ENCODE measurements at regions not wholly inside any gene's neighbourhood (a gene's known extent, or its start where the extent isn't known, plus 50 kb on each side); places are given as distances from the start of the nearest gene placed in this dataset.

GRCh38 chr12:45122768-45123380, 72.0 kb upstream of the DBX2 start:
- H3K36me3 ChIP-seq (replicated peaks in 1 of 2) = no peaks in the 10 kb centered on the region
- peak in 1 of 7 donors; percentile 1 for DNase-seq
- no peaks in the 10 kb centered on the region for H3K9me3 ChIP-seq (replicated peaks in 1 of 3)
- intact Hi-C loops (cut with DNase I) = loop anchor here in 1 of 2 donors (10.0 kb wide), 1 partner anchor 388 kb away; no protein-coding TSS in a partner anchor
- H3K27me3 ChIP-seq = no peaks in the 10 kb centered on the region
- no peaks in the 10 kb centered on the region for H3K4me1 ChIP-seq (replicated peaks in 1 of 2)
- no peak overlapping the region for H3K27ac ChIP-seq
- no peak for TF ChIP-seq POLR2A (IDR thresholded peaks at IDR 0.05)
- TF ChIP-seq CTCF (IDR thresholded peaks at IDR 0.05) = peak in 1 of 6 experiments; percentile 21
- no peak overlapping the region for H3K4me3 ChIP-seq
- WGBS, 4 donors = 57 to 62% (median 61%) methylated on average over 6 of the region's 6 CpGs

GRCh38 chr12:45124485-45125155, 73.7 kb upstream of the DBX2 start:
- intact Hi-C loops (cut with DNase I) = loop anchor here in 1 of 2 donors (10.0 kb wide), 1 partner anchor 390 kb away; no protein-coding TSS in a partner anchor
- Histone ChIP-seq H3K4me1 (replicated peaks in 1 of 2) (no peaks in the 10 kb centered on the region), H3K36me3 (replicated peaks in 1 of 2) (no peaks in the 10 kb centered on the region), H3K4me3 (no peak overlapping the region), H3K27me3 (no peaks in the 10 kb centered on the region), H3K9me3 (replicated peaks in 1 of 3) (no peaks in the 10 kb centered on the region), H3K27ac (no peak overlapping the region)
- WGBS, 4 donors = 57 to 69% (median 66%) methylated on average over 3 of the region's 3 CpGs
- no peak for TF ChIP-seq POLR2A (IDR thresholded peaks at IDR 0.05)
- TF ChIP-seq CTCF (IDR thresholded peaks at IDR 0.05) = no peak
- no peak for DNase-seq

GRCh38 chr12:45125997-45126396, 75.1 kb upstream of the DBX2 start:
- Histone ChIP-seq H3K27me3 (no peaks in the 10 kb centered on the region), H3K4me1 (replicated peaks in 1 of 2) (no peaks in the 10 kb centered on the region), H3K27ac (no peak overlapping the region), H3K4me3 (no peak overlapping the region), H3K36me3 (replicated peaks in 1 of 2) (no peaks in the 10 kb centered on the region), H3K9me3 (replicated peaks in 1 of 3) (no peaks in the 10 kb centered on the region)
- intact Hi-C loops (cut with DNase I) = loop anchor here in 1 of 2 donors (10.0 kb wide), 1 partner anchor 391 kb away; no protein-coding TSS in a partner anchor
- TF ChIP-seq POLR2A (IDR thresholded peaks at IDR 0.05) (no peak), CTCF (IDR thresholded peaks at IDR 0.05) (no peak)
- WGBS, 4 donors = 70 to 86% (median 73%) methylated on average over 2 of the region's 2 CpGs
- no peak for DNase-seq

GRCh38 chr12:45128637-45129036, 77.7 kb upstream of the DBX2 start:
- no peaks in the 10 kb centered on the region for H3K4me1 ChIP-seq (replicated peaks in 1 of 2)
- 74 to 84% (median 78%) methylated on average over 1 of the region's 1 CpG for WGBS, 4 donors
- no peaks in the 10 kb centered on the region for H3K36me3 ChIP-seq (replicated peaks in 1 of 2)
- DNase-seq = no peak
- no peaks in the 10 kb centered on the region for H3K27me3 ChIP-seq
- H3K27ac ChIP-seq = no peak overlapping the region
- intact Hi-C loops (cut with DNase I) = loop anchor here in 1 of 2 donors (10.0 kb wide), 1 partner anchor 394 kb away; no protein-coding TSS in a partner anchor
- TF ChIP-seq CTCF (IDR thresholded peaks at IDR 0.05) (no peak), POLR2A (IDR thresholded peaks at IDR 0.05) (no peak)
- H3K9me3 ChIP-seq (replicated peaks in 1 of 3) = no peaks in the 10 kb centered on the region
- no peak overlapping the region for H3K4me3 ChIP-seq

Data from adrenal gland (tissue), 9 donors.